ENCODE measurements at regions not wholly inside any gene's neighbourhood (a gene's known extent, or its start where the extent isn't known, plus 50 kb on each side); places are given as distances from the start of the nearest gene placed in this dataset.

DNA sequence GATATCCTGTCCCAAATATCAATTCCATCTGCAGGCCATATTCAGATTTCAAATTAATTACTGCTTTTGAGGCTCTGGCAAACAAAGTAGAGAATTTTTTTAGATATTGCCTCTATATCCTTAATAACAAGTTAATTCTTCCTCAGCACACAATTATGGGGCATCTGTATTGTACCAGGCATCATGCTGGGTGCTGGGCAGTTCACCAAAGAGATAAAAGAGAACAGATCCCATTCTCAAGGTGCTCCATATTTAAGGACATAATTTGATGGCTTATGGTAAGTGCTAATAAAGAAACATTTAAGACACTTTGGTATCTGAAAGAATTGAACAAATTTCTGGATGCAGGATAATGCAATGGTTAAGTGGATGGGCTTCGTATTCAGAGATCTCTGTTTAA, 65.8 kb downstream of the SPCS3 start:
- TF ChIP-seq, protein P1, sequence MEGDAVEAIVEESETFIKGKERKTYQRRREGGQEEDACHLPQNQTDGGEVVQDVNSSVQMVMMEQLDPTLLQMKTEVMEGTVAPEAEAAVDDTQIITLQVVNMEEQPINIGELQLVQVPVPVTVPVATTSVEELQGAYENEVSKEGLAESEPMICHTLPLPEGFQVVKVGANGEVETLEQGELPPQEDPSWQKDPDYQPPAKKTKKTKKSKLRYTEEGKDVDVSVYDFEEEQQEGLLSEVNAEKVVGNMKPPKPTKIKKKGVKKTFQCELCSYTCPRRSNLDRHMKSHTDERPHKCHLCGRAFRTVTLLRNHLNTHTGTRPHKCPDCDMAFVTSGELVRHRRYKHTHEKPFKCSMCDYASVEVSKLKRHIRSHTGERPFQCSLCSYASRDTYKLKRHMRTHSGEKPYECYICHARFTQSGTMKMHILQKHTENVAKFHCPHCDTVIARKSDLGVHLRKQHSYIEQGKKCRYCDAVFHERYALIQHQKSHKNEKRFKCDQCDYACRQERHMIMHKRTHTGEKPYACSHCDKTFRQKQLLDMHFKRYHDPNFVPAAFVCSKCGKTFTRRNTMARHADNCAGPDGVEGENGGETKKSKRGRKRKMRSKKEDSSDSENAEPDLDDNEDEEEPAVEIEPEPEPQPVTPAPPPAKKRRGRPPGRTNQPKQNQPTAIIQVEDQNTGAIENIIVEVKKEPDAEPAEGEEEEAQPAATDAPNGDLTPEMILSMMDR (IDR thresholded peaks at IDR 0.05), result no peak
- TF ChIP-seq POLR2A (IDR thresholded peaks at IDR 0.05), result no peak
